Astrocyte (in vitro differentiated cells and primary cell): ENCODE measurements at regions not wholly inside any gene's neighbourhood (a gene's known extent, or its start where the extent isn't known, plus 50 kb on each side); places are given as distances from the start of the nearest gene placed in this dataset.

Source experiments
- DNase-seq: peaks from one replicate; pipeline ENCODE4 v3.0.0-alpha.2; 2010; ENCODE audit warnings: low read depth
- FAIRE-seq: peaks from 2 replicates; lab custom pipeline; 2011; peaks lifted over from hg19 to GRCh38; lab: Jason Lieb, UNC
- H2AFZ ChIP-seq: 2 replicates; pipeline ENCODE4 v1.6.0; 2012; ENCODE audit warnings: low read depth, low read length, inconsistent platforms
- H3K27ac ChIP-seq: 2 replicates; pipeline ENCODE4 v1.5.1; 2011; ENCODE audit warnings: low read depth, low read length, inconsistent platforms
- H3K27me3 ChIP-seq: 2 replicates; pipeline ENCODE4 v1.6.0; 2011; ENCODE audit warnings: low read length, inconsistent platforms; ENCODE audit not compliant: insufficient read depth
- H3K36me3 ChIP-seq: 2 replicates; pipeline ENCODE4 v1.5.1; 2011; ENCODE audit warnings: low read length, inconsistent platforms; ENCODE audit not compliant: insufficient read depth
- H3K4me1 ChIP-seq: 2 replicates; pipeline ENCODE4 v1.5.1; 2011; ENCODE audit warnings: low read length, inconsistent platforms; ENCODE audit not compliant: insufficient read depth
- H3K4me2 ChIP-seq: 2 replicates; pipeline ENCODE4 v1.6.0; 2012; ENCODE audit warnings: low read length, inconsistent platforms
- H3K4me3 ChIP-seq: 2 replicates; pipeline ENCODE4 v1.5.1; 2011; ENCODE audit warnings: low read depth, mild to moderate bottlenecking, low read length, inconsistent platforms; ENCODE audit not compliant: insufficient read depth
- H3K79me2 ChIP-seq: 2 replicates; pipeline ENCODE4 v1.6.0; 2012; ENCODE audit warnings: mild to moderate bottlenecking, low read length, inconsistent platforms; ENCODE audit not compliant: insufficient read depth
- H3K9ac ChIP-seq: 2 replicates; pipeline ENCODE4 v1.6.0; 2012; ENCODE audit warnings: mild to moderate bottlenecking, low read length, inconsistent platforms
- H3K9me3 ChIP-seq: 2 replicates; pipeline ENCODE4 v1.5.1; 2012; ENCODE audit warnings: low read depth, mild to moderate bottlenecking, low read length, inconsistent platforms; ENCODE audit not compliant: insufficient read depth
- H4K20me1 ChIP-seq: 2 replicates; pipeline ENCODE4 v1.6.0; 2012; ENCODE audit warnings: low read length, inconsistent platforms; ENCODE audit not compliant: insufficient read depth
- H3K27ac Mint-ChIP-seq: one replicate; pipeline ENCODE4 v1.8.0; 2021; ENCODE audit warnings: mild to moderate bottlenecking, mixed read lengths; ENCODE audit not compliant: unreplicated experiment
- H3K27me3 Mint-ChIP-seq: one replicate; pipeline ENCODE4 v1.8.0; 2021; ENCODE audit warnings: low read depth, mixed read lengths; ENCODE audit not compliant: unreplicated experiment
- H3K36me3 Mint-ChIP-seq: one replicate; pipeline ENCODE4 v1.8.0; 2021; ENCODE audit warnings: low read depth, mixed read lengths; ENCODE audit not compliant: unreplicated experiment
- H3K4me1 Mint-ChIP-seq: one replicate; pipeline ENCODE4 v1.8.0; 2021; ENCODE audit warnings: low read depth, mixed read lengths; ENCODE audit not compliant: unreplicated experiment
- H3K4me3 Mint-ChIP-seq: one replicate; pipeline ENCODE4 v1.8.0; 2021; ENCODE audit warnings: mild to moderate bottlenecking, moderate library complexity, mixed read lengths; ENCODE audit not compliant: unreplicated experiment
- H3K9me3 Mint-ChIP-seq: one replicate; pipeline ENCODE4 v1.8.0; 2021; ENCODE audit warnings: mild to moderate bottlenecking, mixed read lengths; ENCODE audit not compliant: unreplicated experiment
- CTCF ChIP-seq: IDR thresholded peaks from 2 replicates; pipeline ENCODE4 v1.5.1; 2011; ENCODE audit warnings: low read depth, mild to moderate bottlenecking, inconsistent platforms, low read length, moderate library complexity; ENCODE audit not compliant: insufficient read depth
- EZH2 ChIP-seq: IDR thresholded peaks from 2 replicates; pipeline ENCODE4 v1.6.1; 2012; ENCODE audit warnings: mild to moderate bottlenecking, low read length, inconsistent platforms; ENCODE audit not compliant: insufficient read depth

GRCh38 chr10:57692255-57692980 is 575.3 kb downstream of the IPMK start:
- no peaks in the 10 kb centered on the region for H3K79me2 ChIP-seq
- H3K27ac ChIP-seq = peak overlapping the region; percentile 85
- H2AFZ ChIP-seq = no peak overlapping the region
- H3K27me3 ChIP-seq = no peaks in the 10 kb centered on the region
- DNase-seq (peak; percentile 88), FAIRE-seq (peak; percentile 96)
- peak overlapping the region; percentile 71 for H3K9ac ChIP-seq
- H4K20me1 ChIP-seq = no peaks in the 10 kb centered on the region
- Mint-ChIP-seq H3K9me3 (peaks cover 4% of the 10 kb centered on the region), H3K27me3 (no peaks in the 10 kb centered on the region), H3K4me1 (peaks cover 40% of the 10 kb centered on the region), H3K27ac (peak overlapping the region; percentile 95), H3K36me3 (no peaks in the 10 kb centered on the region), H3K4me3 (peak overlapping the region; percentile 12)
- no peaks in the 10 kb centered on the region for H3K9me3 ChIP-seq
- no peaks in the 10 kb centered on the region for H3K36me3 ChIP-seq
- TF ChIP-seq CTCF (no peak), EZH2 (no peak)
- peaks cover 18% of the 10 kb centered on the region for H3K4me1 ChIP-seq
- peak overlapping the region; percentile 50 for H3K4me2 ChIP-seq
- no peak overlapping the region for H3K4me3 ChIP-seq

- H2AFZ ChIP-seq = no peak overlapping the region
- H3K79me2 ChIP-seq = no peaks in the 10 kb centered on the region
- H3K27ac ChIP-seq = no peak overlapping the region
- no peak overlapping the region for H3K4me2 ChIP-seq
- peaks cover 12% of the 10 kb centered on the region for H3K4me1 ChIP-seq
- H3K9me3 Mint-ChIP-seq = peaks cover 4% of the 10 kb centered on the region
- no peaks in the 10 kb centered on the region for H3K9me3 ChIP-seq
- H3K4me3 ChIP-seq = no peak overlapping the region
- H3K9ac ChIP-seq = no peak overlapping the region
- TF ChIP-seq EZH2 = no peak
- no peak for TF ChIP-seq CTCF
- H3K27ac Mint-ChIP-seq = no peak overlapping the region
- H3K4me3 Mint-ChIP-seq = no peak overlapping the region
- H4K20me1 ChIP-seq = no peaks in the 10 kb centered on the region
- no peaks in the 10 kb centered on the region for H3K36me3 ChIP-seq
- FAIRE-seq (no peak), DNase-seq (no peak)
- no peaks in the 10 kb centered on the region for H3K36me3 Mint-ChIP-seq
- H3K4me1 Mint-ChIP-seq = peaks cover 22% of the 10 kb centered on the region
- H3K27me3 ChIP-seq = no peaks in the 10 kb centered on the region
- H3K27me3 Mint-ChIP-seq = no peaks in the 10 kb centered on the region
These were observed 577.9 kb downstream of the IPMK start for GRCh38 chr10:57689596-57690297.

- Mint-ChIP-seq H3K27ac (no peak overlapping the region), H3K27me3 (no peaks in the 10 kb centered on the region), H3K36me3 (no peaks in the 10 kb centered on the region), H3K4me1 (no peaks in the 10 kb centered on the region), H3K9me3 (no peaks in the 10 kb centered on the region), H3K4me3 (no peak overlapping the region)
- H3K9ac ChIP-seq = no peak overlapping the region
- H3K79me2 ChIP-seq = no peaks in the 10 kb centered on the region
- H4K20me1 ChIP-seq = no peaks in the 10 kb centered on the region
- H3K4me1 ChIP-seq = no peaks in the 10 kb centered on the region
- no peaks in the 10 kb centered on the region for H3K27me3 ChIP-seq
- FAIRE-seq (no peak), DNase-seq (no peak)
- H3K27ac ChIP-seq = no peak overlapping the region
- H3K36me3 ChIP-seq = no peaks in the 10 kb centered on the region
- no peak for TF ChIP-seq EZH2
- TF ChIP-seq CTCF = no peak
- no peak overlapping the region for H3K4me3 ChIP-seq
- no peak overlapping the region for H3K4me2 ChIP-seq
- no peak overlapping the region for H2AFZ ChIP-seq
- no peaks in the 10 kb centered on the region for H3K9me3 ChIP-seq
These were observed 587.8 kb downstream of the IPMK start for GRCh38 chr10:57679916-57680315.
